Calu3 (cell line): ENCODE measurements at regions not wholly inside any gene's neighbourhood (a gene's known extent, or its start where the extent isn't known, plus 50 kb on each side); places are given as distances from the start of the nearest gene placed in this dataset.

Experiments
- BruUV-seq: library from RNA; stranded (reverse); fragments of 400-500 nt; replicated peaks from 2 replicates; lab custom pipeline; 2021; lab: Mats Ljungman, UMichigan
- CTCF ChIA-PET: fragments of 300-600 bp; sonication (Branson Sonifier 250); formaldehyde crosslinking; loops from one replicate; lab custom pipeline; 2022; ENCODE audit warnings: antibody characterized with exemption; lab: Charles Lee
- DNase-seq: peaks from one replicate; pipeline ENCODE4 v3.0.0; 2022
- H3K27ac Mint-ChIP-seq: one replicate; pipeline ENCODE4 v1.8.0; 2022; ENCODE audit warnings: mixed read lengths; ENCODE audit not compliant: unreplicated experiment
- H3K27me3 Mint-ChIP-seq: one replicate; pipeline ENCODE4 v1.8.0; 2022; ENCODE audit warnings: mixed read lengths; ENCODE audit not compliant: unreplicated experiment
- H3K36me3 Mint-ChIP-seq: one replicate; pipeline ENCODE4 v1.8.0; 2022; ENCODE audit warnings: mild to moderate bottlenecking, moderate library complexity, mixed read lengths; ENCODE audit not compliant: insufficient read depth, unreplicated experiment
- H3K4me1 Mint-ChIP-seq: one replicate; pipeline ENCODE4 v1.8.0; 2022; ENCODE audit warnings: mild to moderate bottlenecking, low read depth, mixed read lengths; ENCODE audit not compliant: unreplicated experiment
- H3K4me3 Mint-ChIP-seq: one replicate; pipeline ENCODE4 v1.8.0; 2022; ENCODE audit warnings: mild to moderate bottlenecking, low read depth, moderate library complexity, mixed read lengths; ENCODE audit not compliant: unreplicated experiment
- H3K9me3 Mint-ChIP-seq: one replicate; pipeline ENCODE4 v1.8.0; 2022; ENCODE audit warnings: low read depth, mixed read lengths; ENCODE audit not compliant: unreplicated experiment
- intact Hi-C: fragments of 100-400 bp; cut with micrococcal nuclease; formaldehyde crosslinking; loops from one replicate; pipeline ENCODE4 v1.10.0; 2022; ENCODE audit not compliant: unreplicated experiment
- TF ChIP-seq, protein P1 (sequence below): fragments of 200-600 bp; IDR thresholded peaks from one replicate; pipeline ENCODE4 v1.8.0; 2022; ENCODE audit warnings: antibody characterized with exemption; ENCODE audit not compliant: unreplicated experiment

DNA sequence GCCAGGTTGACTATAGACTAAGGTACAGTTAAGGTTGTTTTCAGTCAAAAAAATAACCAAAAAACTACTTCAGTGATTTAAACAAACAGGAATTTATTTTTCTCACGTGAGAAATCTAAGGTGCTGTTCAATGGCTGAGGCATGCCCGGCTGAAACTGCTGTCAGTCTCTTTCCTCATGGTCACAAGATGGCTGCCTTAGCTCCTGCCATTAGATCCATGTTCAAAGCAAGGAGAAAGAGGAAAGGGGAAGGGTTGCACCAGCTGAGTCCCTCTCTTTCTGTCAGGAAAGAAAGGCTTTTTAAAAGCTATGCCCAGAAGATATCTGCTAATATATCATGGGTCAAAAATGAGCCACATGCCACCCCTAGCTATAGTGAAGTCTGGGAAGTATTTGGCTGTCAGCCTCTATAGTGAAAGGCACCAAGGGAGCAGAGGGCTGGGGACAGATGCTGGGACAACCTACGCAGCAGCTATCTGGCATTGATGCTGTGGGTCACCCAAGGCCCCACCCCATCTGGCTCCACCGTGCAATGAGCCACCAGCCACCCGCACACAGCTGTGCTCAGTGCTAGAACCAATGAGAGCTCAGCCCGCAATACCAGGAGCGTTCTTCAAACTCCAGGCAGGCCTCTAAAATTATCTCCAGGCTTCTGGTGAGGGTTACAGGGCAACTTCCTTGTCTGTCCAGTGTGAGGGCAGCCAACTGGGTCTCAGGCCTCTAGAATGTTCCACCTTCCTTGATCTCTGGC is 64.7 kb upstream of the GATA2 start:
- TF ChIP-seq, protein P1, sequence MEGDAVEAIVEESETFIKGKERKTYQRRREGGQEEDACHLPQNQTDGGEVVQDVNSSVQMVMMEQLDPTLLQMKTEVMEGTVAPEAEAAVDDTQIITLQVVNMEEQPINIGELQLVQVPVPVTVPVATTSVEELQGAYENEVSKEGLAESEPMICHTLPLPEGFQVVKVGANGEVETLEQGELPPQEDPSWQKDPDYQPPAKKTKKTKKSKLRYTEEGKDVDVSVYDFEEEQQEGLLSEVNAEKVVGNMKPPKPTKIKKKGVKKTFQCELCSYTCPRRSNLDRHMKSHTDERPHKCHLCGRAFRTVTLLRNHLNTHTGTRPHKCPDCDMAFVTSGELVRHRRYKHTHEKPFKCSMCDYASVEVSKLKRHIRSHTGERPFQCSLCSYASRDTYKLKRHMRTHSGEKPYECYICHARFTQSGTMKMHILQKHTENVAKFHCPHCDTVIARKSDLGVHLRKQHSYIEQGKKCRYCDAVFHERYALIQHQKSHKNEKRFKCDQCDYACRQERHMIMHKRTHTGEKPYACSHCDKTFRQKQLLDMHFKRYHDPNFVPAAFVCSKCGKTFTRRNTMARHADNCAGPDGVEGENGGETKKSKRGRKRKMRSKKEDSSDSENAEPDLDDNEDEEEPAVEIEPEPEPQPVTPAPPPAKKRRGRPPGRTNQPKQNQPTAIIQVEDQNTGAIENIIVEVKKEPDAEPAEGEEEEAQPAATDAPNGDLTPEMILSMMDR = no peak
- Mint-ChIP-seq H3K4me1 (peaks cover 9% of the 10 kb centered on the region), H3K27ac (no peak overlapping the region), H3K27me3 (peaks cover 47% of the 10 kb centered on the region), H3K9me3 (no peaks in the 10 kb centered on the region), H3K4me3 (no peak overlapping the region), H3K36me3 (no peaks in the 10 kb centered on the region)
- intact Hi-C loops = no loop called here
- DNase-seq = no peak
- CTCF ChIA-PET = no interaction called here
- BruUV-seq = no TSS peak

DNA sequence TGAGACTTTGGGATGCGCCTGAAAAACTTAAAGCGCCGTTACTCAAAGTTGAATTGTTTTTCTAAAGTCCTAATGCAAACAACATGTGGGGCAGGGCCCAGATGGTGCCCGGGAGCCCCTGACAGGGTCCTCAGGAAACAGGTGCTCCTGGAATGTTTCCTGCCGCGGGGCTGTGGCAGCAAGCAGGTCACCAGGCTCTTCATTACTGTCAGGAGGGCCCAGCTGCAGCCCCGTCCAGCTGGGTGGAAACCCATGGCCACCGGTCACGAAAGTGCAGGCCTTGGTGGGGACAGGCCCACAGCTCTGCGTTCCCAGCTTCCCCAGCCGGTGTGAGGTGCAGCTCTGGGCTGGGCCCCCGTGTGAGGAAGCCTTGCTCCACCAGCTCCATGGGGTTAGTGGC is 63.9 kb upstream of the GATA2 start:
- H3K9me3 Mint-ChIP-seq = no peaks in the 10 kb centered on the region
- no peak for DNase-seq
- no peaks in the 10 kb centered on the region for H3K36me3 Mint-ChIP-seq
- H3K27ac Mint-ChIP-seq = no peak overlapping the region
- H3K27me3 Mint-ChIP-seq = peaks cover 39% of the 10 kb centered on the region
- CTCF ChIA-PET = interaction anchor here (0.6 kb wide), 1 partner anchor 600 kb away, joined by 3 read pairs; no protein-coding TSS in a partner anchor
- intact Hi-C loops = no loop called here
- BruUV-seq = no TSS peak
- no peak overlapping the region for H3K4me3 Mint-ChIP-seq
- TF ChIP-seq, protein P1 = no peak
- H3K4me1 Mint-ChIP-seq = peaks cover 9% of the 10 kb centered on the region

DNA sequence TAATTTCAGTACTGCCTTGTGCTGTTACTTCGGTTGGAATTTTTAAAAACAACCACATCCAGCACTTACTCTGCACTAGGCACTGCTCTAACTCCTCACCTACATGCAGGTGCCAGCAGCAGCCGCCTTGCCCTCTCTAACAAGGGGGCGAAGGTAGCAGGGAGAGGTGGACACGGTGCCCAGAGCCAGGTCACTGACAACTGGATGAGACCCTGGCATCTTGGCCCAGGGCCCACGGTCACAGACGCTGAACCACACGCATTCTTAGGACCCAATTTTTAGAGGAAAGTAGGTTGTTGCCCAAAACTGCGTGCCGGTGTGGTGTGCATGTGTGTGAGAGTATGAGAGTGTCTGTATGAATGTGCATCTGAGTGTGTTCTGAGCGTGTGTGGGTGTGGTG is 63.4 kb upstream of the GATA2 start:
- no peak overlapping the region for H3K4me3 Mint-ChIP-seq
- TF ChIP-seq, protein P1 = no peak
- H3K27me3 Mint-ChIP-seq = peaks cover 39% of the 10 kb centered on the region
- CTCF ChIA-PET = no interaction called here
- no peak for DNase-seq
- intact Hi-C loops = no loop called here
- no TSS peak for BruUV-seq
- peaks cover 9% of the 10 kb centered on the region for H3K4me1 Mint-ChIP-seq
- H3K36me3 Mint-ChIP-seq = no peaks in the 10 kb centered on the region
- no peak overlapping the region for H3K27ac Mint-ChIP-seq
- no peaks in the 10 kb centered on the region for H3K9me3 Mint-ChIP-seq

DNA sequence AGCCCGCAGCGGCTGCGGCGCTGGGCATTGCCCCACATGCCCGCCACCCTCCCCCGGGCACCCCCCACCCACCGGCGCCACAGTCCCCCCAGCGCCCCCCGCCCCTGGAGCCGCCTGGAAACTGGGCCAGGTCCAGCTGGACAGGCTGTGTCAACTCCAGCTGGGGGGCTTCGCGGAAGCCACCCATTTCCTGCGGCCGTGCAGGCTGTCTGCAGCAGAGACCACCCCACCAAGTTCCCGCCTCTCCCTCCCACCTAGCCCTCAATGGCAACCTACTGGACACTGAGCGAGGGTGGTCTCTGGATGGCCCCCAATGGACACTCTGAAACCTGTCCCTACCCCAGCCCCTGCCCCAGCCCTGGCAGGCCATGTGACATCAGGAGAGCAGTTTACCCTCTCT is 62.8 kb upstream of the GATA2 start:
- intact Hi-C loops = no loop called here
- H3K27me3 Mint-ChIP-seq = peaks cover 39% of the 10 kb centered on the region
- no peaks in the 10 kb centered on the region for H3K36me3 Mint-ChIP-seq
- no peak for DNase-seq
- no peak overlapping the region for H3K27ac Mint-ChIP-seq
- no peaks in the 10 kb centered on the region for H3K9me3 Mint-ChIP-seq
- H3K4me1 Mint-ChIP-seq = peaks cover 9% of the 10 kb centered on the region
- CTCF ChIA-PET = no interaction called here
- TF ChIP-seq, protein P1 = no peak
- no TSS peak for BruUV-seq
- no peak overlapping the region for H3K4me3 Mint-ChIP-seq
